ENCODE measurements at regions not wholly inside any gene's neighbourhood (a gene's known extent, or its start where the extent isn't known, plus 50 kb on each side); places are given as distances from the start of the nearest gene placed in this dataset.
"Not testable (repeated sequence)": the region's sequence is repeated elsewhere in the genome, so short reads cannot be mapped to it uniquely, and the experiment has no call there.

DNA sequence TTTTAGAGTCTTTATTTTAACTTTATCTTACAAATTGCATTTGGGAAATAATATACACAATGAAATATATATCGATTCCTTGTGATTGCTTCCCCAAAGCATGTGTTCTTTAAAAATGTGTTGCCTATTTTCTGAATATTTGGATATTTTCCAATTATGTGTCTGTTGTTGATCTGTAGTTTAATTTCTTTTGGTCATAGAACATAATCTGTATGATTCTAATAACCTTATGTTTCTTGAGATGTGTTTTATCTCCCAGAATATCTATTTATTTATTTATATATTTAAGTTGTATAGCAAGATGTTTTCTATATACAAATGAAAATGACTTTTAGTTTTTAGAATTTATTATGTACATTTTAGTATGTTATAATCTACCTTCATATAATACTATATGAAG is 710.8 kb upstream of the PCDH20 start:
- H3K9ac ChIP-seq (ENCODE audit: low read length): no peak overlapping the region
- 0 out of 2 replicates have a peak, but pooled peaks cover 3% of the 10 kb centered on the region for H3K9me3 ChIP-seq (ENCODE audit: control insufficient read depth, insufficient read depth, low read depth, low read length)
- no peaks in the 10 kb centered on the region for H3K36me3 ChIP-seq (ENCODE audit: control insufficient read depth, insufficient read depth, low read length)
- no peak overlapping the region for H3K27ac ChIP-seq (ENCODE audit: low read depth, low read length)
- H3K4me1 ChIP-seq (ENCODE audit: control insufficient read depth, insufficient read depth, low read length): peaks cover 12% of the 10 kb centered on the region
- no peaks in the 10 kb centered on the region for H3K27me3 ChIP-seq (ENCODE audit: control insufficient read depth, insufficient read depth, low read length)
- no peak overlapping the region for H3K4me3 ChIP-seq (ENCODE audit: low read depth, low read length)

DNA sequence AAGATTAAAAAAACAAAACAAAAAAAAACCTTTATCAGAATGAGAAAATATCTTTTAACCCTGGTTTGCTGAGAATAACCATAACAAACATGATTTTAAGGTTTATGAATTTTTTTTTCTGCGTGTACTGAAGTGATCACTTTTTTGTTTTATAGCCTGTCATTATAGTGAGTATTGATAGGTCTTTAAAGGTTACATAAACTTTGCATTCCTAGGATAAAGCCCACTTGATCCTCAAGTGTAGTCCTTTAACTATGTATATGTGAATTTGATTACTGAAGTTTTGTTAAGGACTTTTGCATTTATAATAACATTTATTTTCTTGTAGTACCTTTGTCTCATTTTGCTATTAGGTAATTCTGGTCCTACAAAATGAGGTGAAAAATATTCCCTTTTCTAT is 709.8 kb upstream of the PCDH20 start:
- Histone ChIP-seq H3K4me3 (ENCODE audit: low read depth, low read length) (no peak overlapping the region), H3K27me3 (ENCODE audit: control insufficient read depth, insufficient read depth, low read length) (no peaks in the 10 kb centered on the region), H3K9ac (ENCODE audit: low read length) (no peak overlapping the region), H3K36me3 (ENCODE audit: control insufficient read depth, insufficient read depth, low read length) (no peaks in the 10 kb centered on the region), H3K27ac (ENCODE audit: low read depth, low read length) (no peak overlapping the region), H3K4me1 (ENCODE audit: control insufficient read depth, insufficient read depth, low read length) (peaks cover 7% of the 10 kb centered on the region), H3K9me3 (ENCODE audit: control insufficient read depth, insufficient read depth, low read depth, low read length) (no peaks in the 10 kb centered on the region)

DNA sequence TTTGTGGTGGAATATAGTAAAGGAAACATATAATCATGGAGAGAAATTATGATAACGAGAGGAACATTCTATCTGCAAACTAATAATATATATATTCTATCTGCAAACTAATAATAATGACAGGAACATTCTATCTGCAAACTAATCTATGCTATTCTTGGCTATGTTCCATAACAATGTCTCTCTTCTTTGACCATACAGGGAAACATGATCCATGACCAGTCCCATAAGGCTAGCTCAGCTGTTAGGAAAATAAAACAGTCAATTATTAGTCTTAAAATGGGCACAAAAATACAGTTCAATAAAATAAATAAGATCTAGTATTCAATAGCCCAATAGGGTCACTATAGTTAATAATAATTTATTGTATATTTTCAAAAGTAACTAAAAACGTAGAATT is 707.8 kb upstream of the PCDH20 start:
- Histone ChIP-seq H3K9me3 (ENCODE audit: control insufficient read depth, insufficient read depth, low read depth, low read length) (no peaks in the 10 kb centered on the region), H3K36me3 (ENCODE audit: control insufficient read depth, insufficient read depth, low read length) (no peaks in the 10 kb centered on the region), H3K27ac (ENCODE audit: low read depth, low read length) (no peak overlapping the region), H3K27me3 (ENCODE audit: control insufficient read depth, insufficient read depth, low read length) (no peaks in the 10 kb centered on the region), H3K4me1 (ENCODE audit: control insufficient read depth, insufficient read depth, low read length) (no peaks in the 10 kb centered on the region), H3K9ac (ENCODE audit: low read length) (no peak overlapping the region), H3K4me3 (ENCODE audit: low read depth, low read length) (no peak overlapping the region)

DNA sequence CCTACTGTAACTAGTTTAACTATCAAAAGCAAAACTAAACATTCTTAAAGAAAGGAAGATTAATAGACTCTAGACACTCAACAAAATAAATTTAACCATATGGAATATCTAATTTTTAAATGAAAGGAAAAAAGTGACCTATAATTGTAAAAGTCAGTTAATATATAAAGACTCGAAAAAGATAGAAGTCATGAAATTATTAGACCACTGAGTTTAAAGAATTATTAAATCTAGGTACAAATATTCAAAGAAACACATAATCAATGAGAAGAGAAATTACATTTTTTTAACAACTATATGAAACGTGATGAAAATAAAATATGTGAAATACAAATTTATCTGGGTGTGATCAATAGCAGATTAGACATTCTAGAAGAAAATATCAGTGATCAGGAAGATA is 706.8 kb upstream of the PCDH20 start:
- Histone ChIP-seq H3K27me3 (ENCODE audit: control insufficient read depth, insufficient read depth, low read length) (no peaks in the 10 kb centered on the region), H3K4me3 (ENCODE audit: low read depth, low read length) (no peak overlapping the region), H3K9me3 (ENCODE audit: control insufficient read depth, insufficient read depth, low read depth, low read length) (no peaks in the 10 kb centered on the region), H3K9ac (ENCODE audit: low read length) (no peak overlapping the region), H3K27ac (ENCODE audit: low read depth, low read length) (no peak overlapping the region), H3K4me1 (ENCODE audit: control insufficient read depth, insufficient read depth, low read length) (no peaks in the 10 kb centered on the region), H3K36me3 (ENCODE audit: control insufficient read depth, insufficient read depth, low read length) (no peaks in the 10 kb centered on the region)

DNA sequence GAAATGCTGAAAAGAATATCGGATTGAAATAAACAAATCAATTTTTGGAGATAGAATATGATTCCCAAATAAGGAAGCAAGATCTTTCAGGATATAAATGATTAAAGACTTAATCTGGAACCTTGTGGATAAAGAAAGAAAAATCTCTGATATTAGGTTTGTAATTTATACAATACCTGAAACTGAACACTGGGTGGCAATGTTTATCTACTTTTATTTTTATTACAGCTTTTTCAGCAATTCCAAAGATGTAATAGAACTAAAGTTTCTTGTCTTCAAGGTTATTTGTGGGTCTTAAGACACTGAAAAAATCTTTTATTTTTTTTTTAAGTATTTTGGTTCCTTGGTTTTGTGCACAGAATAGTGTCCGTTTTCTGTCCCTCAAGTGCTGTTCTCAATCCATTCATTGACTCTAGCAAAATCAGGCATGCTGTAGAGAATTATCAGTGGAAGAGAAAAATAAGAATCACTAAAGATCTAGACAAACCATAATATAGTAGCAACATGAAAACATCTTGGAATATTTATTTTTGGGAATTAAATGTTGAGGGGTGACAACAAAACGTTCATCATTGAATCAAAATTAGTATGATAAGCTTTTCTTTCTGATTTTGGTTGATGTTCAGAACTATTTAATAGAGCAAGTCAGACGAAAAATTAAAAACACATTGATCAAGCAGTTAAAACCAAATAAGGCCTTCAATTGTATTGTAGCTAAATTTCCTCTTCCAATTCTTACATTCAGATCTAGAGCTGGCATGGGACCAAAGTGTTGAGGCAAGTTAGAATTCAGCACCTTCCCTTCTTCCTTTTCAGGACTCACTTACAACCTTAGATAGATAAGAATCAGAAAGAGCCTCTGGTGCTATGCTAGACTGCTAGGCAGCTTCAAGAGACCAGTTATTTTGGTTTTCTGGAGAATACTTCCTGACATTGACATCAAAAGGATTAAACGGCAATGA is 704.4 kb upstream of the PCDH20 start:
- Histone ChIP-seq H3K27me3 (ENCODE audit: control insufficient read depth, insufficient read depth, low read length) (no peaks in the 10 kb centered on the region), H3K9ac (ENCODE audit: low read length) (no peak overlapping the region), H3K36me3 (ENCODE audit: control insufficient read depth, insufficient read depth, low read length) (no peaks in the 10 kb centered on the region), H3K4me1 (ENCODE audit: control insufficient read depth, insufficient read depth, low read length) (no peaks in the 10 kb centered on the region), H3K9me3 (ENCODE audit: control insufficient read depth, insufficient read depth, low read depth, low read length) (no peaks in the 10 kb centered on the region), H3K4me3 (ENCODE audit: low read depth, low read length) (no peak overlapping the region), H3K27ac (ENCODE audit: low read depth, low read length) (no peak overlapping the region)

DNA sequence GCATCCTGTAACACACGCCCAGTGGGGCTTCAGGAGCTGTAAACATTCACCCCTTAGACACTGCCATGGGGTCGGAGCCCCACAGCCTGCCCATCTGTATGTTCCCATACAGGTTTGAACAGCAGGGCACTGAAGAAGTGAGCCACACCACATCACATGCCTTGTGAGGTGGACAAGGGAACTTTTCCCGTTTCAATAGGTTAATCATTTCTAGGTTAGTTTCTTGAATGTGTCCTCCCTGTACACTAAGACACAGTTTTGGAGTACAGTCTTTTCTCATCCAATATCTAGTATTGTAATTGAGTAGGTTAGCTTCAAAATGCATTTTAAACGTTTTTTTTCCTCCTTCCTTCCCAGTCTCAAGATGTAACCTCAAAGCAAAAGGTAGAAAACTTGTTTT is 700.2 kb upstream of the PCDH20 start:
- Histone ChIP-seq H3K36me3 (ENCODE audit: control insufficient read depth, insufficient read depth, low read length) (no peaks in the 10 kb centered on the region), H3K9ac (ENCODE audit: low read length) (no peak overlapping the region), H3K27me3 (ENCODE audit: control insufficient read depth, insufficient read depth, low read length) (no peaks in the 10 kb centered on the region), H3K27ac (ENCODE audit: low read depth, low read length) (no peak overlapping the region), H3K9me3 (ENCODE audit: control insufficient read depth, insufficient read depth, low read depth, low read length) (no peaks in the 10 kb centered on the region), H3K4me3 (ENCODE audit: low read depth, low read length) (no peak overlapping the region), H3K4me1 (ENCODE audit: control insufficient read depth, insufficient read depth, low read length) (no peaks in the 10 kb centered on the region)

DNA sequence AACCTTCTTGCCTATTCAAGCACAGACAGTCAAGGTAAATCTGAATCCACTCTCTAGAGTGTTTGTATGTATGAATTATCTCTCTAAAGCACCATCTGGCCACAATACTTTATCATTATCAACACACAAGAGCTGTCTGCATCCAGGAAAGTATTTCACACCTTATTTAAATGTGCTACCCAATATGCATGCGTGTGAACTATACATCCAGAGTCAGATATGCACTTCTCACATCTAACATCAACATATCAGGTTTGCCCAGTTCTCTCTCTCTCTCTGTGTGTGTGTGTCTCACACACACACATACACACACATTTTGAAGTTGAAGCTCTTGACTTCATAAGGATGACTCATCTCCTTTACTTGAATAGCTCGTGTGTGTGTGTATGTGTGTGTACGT is 697.5 kb upstream of the PCDH20 start:
- H3K27ac ChIP-seq (ENCODE audit: low read depth, low read length): no peak overlapping the region
- no peaks in the 10 kb centered on the region for H3K9me3 ChIP-seq (ENCODE audit: control insufficient read depth, insufficient read depth, low read depth, low read length)
- no peak overlapping the region for H3K9ac ChIP-seq (ENCODE audit: low read length)
- H3K36me3 ChIP-seq (ENCODE audit: control insufficient read depth, insufficient read depth, low read length): no peaks in the 10 kb centered on the region
- H3K4me1 ChIP-seq (ENCODE audit: control insufficient read depth, insufficient read depth, low read length): peaks cover 4% of the 10 kb centered on the region; the same call in 1 of the 2 replicates
- H3K4me3 ChIP-seq (ENCODE audit: low read depth, low read length): no peak overlapping the region
- H3K27me3 ChIP-seq (ENCODE audit: control insufficient read depth, insufficient read depth, low read length): no peaks in the 10 kb centered on the region

DNA sequence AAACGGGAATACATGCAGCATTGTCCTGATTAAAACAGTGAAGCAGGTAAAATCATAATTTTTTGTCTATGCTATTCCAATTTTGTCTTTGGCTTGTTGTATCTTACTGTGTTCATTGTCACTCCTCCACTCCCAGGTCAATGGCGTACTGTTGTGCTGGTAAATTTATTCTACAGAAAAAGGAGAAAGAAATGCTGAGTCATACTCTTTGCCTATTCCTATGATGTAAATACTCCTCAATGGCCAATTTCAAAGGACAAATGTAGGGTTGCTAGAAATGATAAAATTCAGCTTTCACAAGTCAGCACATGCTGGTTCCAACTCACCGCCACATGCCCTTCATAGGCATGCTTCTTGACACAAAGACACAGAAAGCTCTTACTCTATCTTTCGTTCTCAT is 694.4 kb upstream of the PCDH20 start:
- H3K9ac ChIP-seq (ENCODE audit: low read length): no peak overlapping the region
- no peaks in the 10 kb centered on the region for H3K27me3 ChIP-seq (ENCODE audit: control insufficient read depth, insufficient read depth, low read length)
- peaks cover 4% of the 10 kb centered on the region; the same call in 1 of the 2 replicates for H3K4me1 ChIP-seq (ENCODE audit: control insufficient read depth, insufficient read depth, low read length)
- peaks cover 8% of the 10 kb centered on the region; the same call in 1 of the 2 replicates for H3K9me3 ChIP-seq (ENCODE audit: control insufficient read depth, insufficient read depth, low read depth, low read length)
- no peak overlapping the region for H3K27ac ChIP-seq (ENCODE audit: low read depth, low read length)
- no peak overlapping the region for H3K4me3 ChIP-seq (ENCODE audit: low read depth, low read length)
- no peaks in the 10 kb centered on the region for H3K36me3 ChIP-seq (ENCODE audit: control insufficient read depth, insufficient read depth, low read length)

DNA sequence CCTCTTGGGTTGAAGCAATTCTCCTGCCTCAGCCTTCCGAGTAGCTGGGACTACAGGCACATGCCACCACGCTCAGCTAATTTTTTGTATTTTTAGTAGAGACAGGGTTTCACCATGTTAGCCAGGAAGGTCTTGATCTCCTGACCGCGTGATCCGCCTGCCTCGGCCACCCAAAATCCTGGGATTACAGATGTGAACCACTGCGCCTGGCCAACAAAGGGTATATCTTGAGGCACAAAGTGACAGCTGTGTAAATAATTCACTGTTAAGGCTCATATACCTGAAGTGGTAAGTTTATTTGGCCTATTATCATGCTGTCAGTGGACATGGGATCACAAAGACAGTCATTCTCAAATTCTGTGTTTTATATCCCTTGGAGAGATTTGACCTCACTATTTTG is 688.5 kb upstream of the PCDH20 start:
- H3K36me3 ChIP-seq (ENCODE audit: control insufficient read depth, insufficient read depth, low read length); H3K27me3 ChIP-seq (ENCODE audit: control insufficient read depth, insufficient read depth, low read length); H3K9ac ChIP-seq (ENCODE audit: low read length); H3K4me3 ChIP-seq (ENCODE audit: low read depth, low read length); H3K27ac ChIP-seq (ENCODE audit: low read depth, low read length); H3K9me3 ChIP-seq (ENCODE audit: control insufficient read depth, insufficient read depth, low read depth, low read length); H3K4me1 ChIP-seq (ENCODE audit: control insufficient read depth, insufficient read depth, low read length): not testable (repeated sequence)

DNA sequence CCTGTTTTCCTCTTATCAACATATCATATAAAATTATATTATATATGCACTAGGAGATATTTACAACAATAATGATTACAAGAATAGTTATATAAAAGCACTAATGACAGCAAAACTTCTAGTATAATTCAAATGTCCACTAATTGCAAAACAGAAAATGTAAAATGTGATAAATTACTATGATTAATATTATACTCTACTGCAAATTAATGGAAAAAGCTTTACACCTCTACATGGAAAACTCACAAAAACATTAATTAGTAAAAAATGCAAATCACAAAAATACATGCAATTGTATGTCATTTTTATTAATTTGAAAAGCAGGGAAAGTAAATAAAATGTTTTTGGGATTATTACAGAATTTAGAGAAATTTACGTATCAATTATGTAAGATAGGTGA is 681.0 kb upstream of the PCDH20 start:
- no peak overlapping the region for H3K9ac ChIP-seq (ENCODE audit: low read length)
- no peaks in the 10 kb centered on the region for H3K27me3 ChIP-seq (ENCODE audit: control insufficient read depth, insufficient read depth, low read length)
- H3K4me1 ChIP-seq (ENCODE audit: control insufficient read depth, insufficient read depth, low read length): no peaks in the 10 kb centered on the region
- H3K9me3 ChIP-seq (ENCODE audit: control insufficient read depth, insufficient read depth, low read depth, low read length): no peaks in the 10 kb centered on the region
- no peak overlapping the region for H3K27ac ChIP-seq (ENCODE audit: low read depth, low read length)
- no peaks in the 10 kb centered on the region for H3K36me3 ChIP-seq (ENCODE audit: control insufficient read depth, insufficient read depth, low read length)
- no peak overlapping the region for H3K4me3 ChIP-seq (ENCODE audit: low read depth, low read length)

DNA sequence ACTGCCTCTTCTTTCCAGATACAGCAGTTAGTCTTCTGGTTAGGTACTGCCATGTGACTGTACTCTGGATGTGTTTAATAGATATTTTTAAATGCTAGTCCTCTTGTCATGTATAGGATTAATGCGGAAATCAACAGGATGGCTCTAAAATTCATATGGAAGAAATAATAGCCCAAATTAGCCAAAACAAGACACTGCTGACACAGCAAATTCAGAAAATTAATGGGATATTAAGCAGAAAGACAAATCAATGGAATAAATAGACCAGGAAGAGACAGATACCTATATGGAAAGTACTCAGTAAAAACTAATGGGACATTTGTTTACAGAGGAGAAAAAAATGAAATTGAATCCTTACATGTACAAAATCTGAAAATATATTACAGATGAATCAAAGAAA is 679.3 kb upstream of the PCDH20 start:
- Histone ChIP-seq H3K4me3 (ENCODE audit: low read depth, low read length) (no peak overlapping the region), H3K36me3 (ENCODE audit: control insufficient read depth, insufficient read depth, low read length) (no peaks in the 10 kb centered on the region), H3K27me3 (ENCODE audit: control insufficient read depth, insufficient read depth, low read length) (no peaks in the 10 kb centered on the region), H3K4me1 (ENCODE audit: control insufficient read depth, insufficient read depth, low read length) (no peaks in the 10 kb centered on the region), H3K27ac (ENCODE audit: low read depth, low read length) (no peak overlapping the region), H3K9ac (ENCODE audit: low read length) (no peak overlapping the region), H3K9me3 (ENCODE audit: control insufficient read depth, insufficient read depth, low read depth, low read length) (no peaks in the 10 kb centered on the region)
